ENCODE measurements at regions not wholly inside any gene's neighbourhood (a gene's known extent, or its start where the extent isn't known, plus 50 kb on each side); places are given as distances from the start of the nearest gene placed in this dataset.

- TF ChIP-seq CTCF (IDR thresholded peaks at IDR 0.05) (no peak), POLR2A (IDR thresholded peaks at IDR 0.05) (no peak)
Observed at GRCh38 chr11:44468345-44468988, 97.0 kb upstream of the CD82 start.

All from thyroid gland (tissue), 4 donors.